HUES48 (cell line): ENCODE measurements at regions not wholly inside any gene's neighbourhood (a gene's known extent, or its start where the extent isn't known, plus 50 kb on each side); places are given as distances from the start of the nearest gene placed in this dataset.

ENCODE experiments used
- H3K27ac ChIP-seq: one replicate; pipeline ENCODE4 v1.7.0; 2013; ENCODE audit warnings: low read depth, low read length, inconsistent platforms
- H3K27me3 ChIP-seq: 2 replicates; pipeline ENCODE4 v1.6.1; 2013; ENCODE audit warnings: mild to moderate bottlenecking, low read length; ENCODE audit not compliant: control insufficient read depth, insufficient read depth
- H3K36me3 ChIP-seq: 2 replicates; pipeline ENCODE4 v1.6.1; 2013; ENCODE audit warnings: low read length; ENCODE audit not compliant: control insufficient read depth, insufficient read depth
- H3K4me1 ChIP-seq: 2 replicates; pipeline ENCODE4 v1.6.1; 2013; ENCODE audit warnings: mild to moderate bottlenecking, low read length; ENCODE audit not compliant: control insufficient read depth, insufficient read depth
- H3K4me3 ChIP-seq: 2 replicates; pipeline ENCODE4 v1.5.1; 2013; ENCODE audit warnings: mild to moderate bottlenecking, low read depth, low read length
- H3K9ac ChIP-seq: 2 replicates; pipeline ENCODE4 v1.6.1; 2013; ENCODE audit warnings: mild to moderate bottlenecking, low read depth, low read length, moderate library complexity
- H3K9me3 ChIP-seq: 2 replicates; pipeline ENCODE4 v1.6.1; 2013; ENCODE audit warnings: low read length; ENCODE audit not compliant: control insufficient read depth, insufficient read depth

- no peaks in the 10 kb centered on the region for H3K27me3 ChIP-seq
- no peaks in the 10 kb centered on the region for H3K9me3 ChIP-seq
- H3K4me3 ChIP-seq, result no peak overlapping the region
- H3K27ac ChIP-seq, result no peak overlapping the region
- no peak overlapping the region for H3K9ac ChIP-seq
- no peaks in the 10 kb centered on the region for H3K36me3 ChIP-seq
- H3K4me1 ChIP-seq, result peaks cover 6% of the 10 kb centered on the region; the same call in 1 of the 2 replicates
Measured at GRCh38 chr15:97759363-97759762, 201.1 kb upstream of the ARRDC4 start.

- Histone ChIP-seq H3K27ac (no peak overlapping the region), H3K27me3 (no peaks in the 10 kb centered on the region), H3K36me3 (no peaks in the 10 kb centered on the region), H3K9ac (no peak overlapping the region), H3K4me3 (no peak overlapping the region), H3K4me1 (peaks cover 6% of the 10 kb centered on the region; the same call in 1 of the 2 replicates), H3K9me3 (no peaks in the 10 kb centered on the region)
Measured at GRCh38 chr15:97761110-97761509, 199.4 kb upstream of the ARRDC4 start.

- H3K36me3 ChIP-seq, result no peaks in the 10 kb centered on the region
- no peak overlapping the region for H3K27ac ChIP-seq
- H3K9me3 ChIP-seq, result no peaks in the 10 kb centered on the region
- H3K9ac ChIP-seq, result no peak overlapping the region
- no peaks in the 10 kb centered on the region for H3K4me1 ChIP-seq
- H3K27me3 ChIP-seq, result no peaks in the 10 kb centered on the region
- H3K4me3 ChIP-seq, result no peak overlapping the region
Measured at GRCh38 chr15:97783240-97783639, 177.3 kb upstream of the ARRDC4 start.

- H3K36me3 ChIP-seq, result no peaks in the 10 kb centered on the region
Measured at GRCh38 chr15:97786741-97787140, 173.8 kb upstream of the ARRDC4 start.

GRCh38 chr15:97790180-97790579 lies 170.3 kb upstream of the ARRDC4 start:
- H3K9me3 ChIP-seq, result no peaks in the 10 kb centered on the region
- H3K27ac ChIP-seq, result no peak overlapping the region
- no peaks in the 10 kb centered on the region for H3K27me3 ChIP-seq
- no peaks in the 10 kb centered on the region for H3K4me1 ChIP-seq
- no peak overlapping the region for H3K9ac ChIP-seq
- no peak overlapping the region for H3K4me3 ChIP-seq
- no peaks in the 10 kb centered on the region for H3K36me3 ChIP-seq

More at GRCh38 chr15:97786741-97787140, 173.8 kb upstream of the ARRDC4 start:
- H3K4me1 ChIP-seq, result no peaks in the 10 kb centered on the region
- no peaks in the 10 kb centered on the region for H3K27me3 ChIP-seq
- H3K9me3 ChIP-seq, result no peaks in the 10 kb centered on the region
- H3K27ac ChIP-seq, result no peak overlapping the region
- no peak overlapping the region for H3K9ac ChIP-seq
- H3K4me3 ChIP-seq, result no peak overlapping the region

GRCh38 chr15:97791824-97792792 lies 168.4 kb upstream of the ARRDC4 start:
- Histone ChIP-seq H3K9me3 (no peaks in the 10 kb centered on the region), H3K4me1 (no peaks in the 10 kb centered on the region), H3K4me3 (no peak overlapping the region), H3K36me3 (no peaks in the 10 kb centered on the region), H3K9ac (no peak overlapping the region), H3K27me3 (no peaks in the 10 kb centered on the region), H3K27ac (no peak overlapping the region)

- no peaks in the 10 kb centered on the region for H3K4me1 ChIP-seq
- H3K4me3 ChIP-seq, result no peak overlapping the region
- no peak overlapping the region for H3K27ac ChIP-seq
- H3K9me3 ChIP-seq, result no peaks in the 10 kb centered on the region
- H3K36me3 ChIP-seq, result no peaks in the 10 kb centered on the region
- H3K9ac ChIP-seq, result no peak overlapping the region
- H3K27me3 ChIP-seq, result no peaks in the 10 kb centered on the region
Measured at GRCh38 chr15:97804950-97805349, 155.6 kb upstream of the ARRDC4 start.

- Histone ChIP-seq H3K4me1 (no peaks in the 10 kb centered on the region), H3K27me3 (no peaks in the 10 kb centered on the region), H3K4me3 (no peak overlapping the region), H3K9me3 (peaks cover 3% of the 10 kb centered on the region; the same call in 1 of the 2 replicates), H3K27ac (no peak overlapping the region), H3K36me3 (no peaks in the 10 kb centered on the region), H3K9ac (no peak overlapping the region)
Measured at GRCh38 chr15:97806766-97807165, 153.7 kb upstream of the ARRDC4 start.

GRCh38 chr15:97815835-97816234 lies 144.7 kb upstream of the ARRDC4 start:
- Histone ChIP-seq H3K27me3 (no peaks in the 10 kb centered on the region), H3K9ac (no peak overlapping the region), H3K4me1 (no peaks in the 10 kb centered on the region), H3K36me3 (no peaks in the 10 kb centered on the region), H3K4me3 (no peak overlapping the region), H3K9me3 (peaks cover 3% of the 10 kb centered on the region; the same call in 1 of the 2 replicates), H3K27ac (no peak overlapping the region)

- no peaks in the 10 kb centered on the region for H3K9me3 ChIP-seq
- no peak overlapping the region for H3K27ac ChIP-seq
- no peaks in the 10 kb centered on the region for H3K36me3 ChIP-seq
- H3K4me3 ChIP-seq, result no peak overlapping the region
- H3K9ac ChIP-seq, result no peak overlapping the region
- H3K4me1 ChIP-seq, result peaks cover 3% of the 10 kb centered on the region; the same call in 1 of the 2 replicates
- H3K27me3 ChIP-seq, result no peaks in the 10 kb centered on the region
Measured at GRCh38 chr15:97817276-97817890, 143.1 kb upstream of the ARRDC4 start.

GRCh38 chr15:97836003-97836402 lies 124.5 kb upstream of the ARRDC4 start:
- Histone ChIP-seq H3K9me3 (no peaks in the 10 kb centered on the region), H3K27me3 (no peaks in the 10 kb centered on the region), H3K4me1 (no peaks in the 10 kb centered on the region), H3K4me3 (no peak overlapping the region), H3K36me3 (no peaks in the 10 kb centered on the region), H3K9ac (no peak overlapping the region), H3K27ac (no peak overlapping the region)
